ENCODE measurements at regions not wholly inside any gene's neighbourhood (a gene's known extent, or its start where the extent isn't known, plus 50 kb on each side); places are given as distances from the start of the nearest gene placed in this dataset.

- TF ChIP-seq ZBTB33 (IDR thresholded peaks at IDR 0.05) (no peak), MAX (IDR thresholded peaks at IDR 0.05) (no peak)
Measured at GRCh38 chr20:24138196-24138857, 149.7 kb upstream of the GGTLC1 start (continued).

GRCh38 chr20:24136659-24137246, 148.2 kb upstream of the GGTLC1 start:
- no peaks in the 10 kb centered on the region for H3K36me3 ChIP-seq (ENCODE audit: control insufficient read depth in 4 of 4, insufficient read depth in 3 of 4, low read depth in 1 of 4, low read length in 3 of 4)
- H3K4me1 ChIP-seq (ENCODE audit: control insufficient read depth in 4 of 4, insufficient read depth in 4 of 4, low read length in 3 of 4), result no peaks in the 10 kb centered on the region
- TF ChIP-seq RAD21 (IDR thresholded peaks at IDR 0.05), result no peak
- no peak for TF ChIP-seq ATF3 (IDR thresholded peaks at IDR 0.05)
- TF ChIP-seq ZBTB33 (IDR thresholded peaks at IDR 0.05), result no peak
- no peak for TF ChIP-seq NR2F2 (IDR thresholded peaks at IDR 0.05)
- no peak for TF ChIP-seq HNF4A (conservative IDR thresholded peaks at IDR 0.05)
- TF ChIP-seq MAX (IDR thresholded peaks at IDR 0.05), result no peak
- TF ChIP-seq EGR1 (IDR thresholded peaks at IDR 0.05; ENCODE audit: low read depth in 2 of 2), result no peak
- no peak for TF ChIP-seq TAF1 (conservative IDR thresholded peaks at IDR 0.05)
- no peak for TF ChIP-seq FOXA1 (IDR thresholded peaks at IDR 0.05)
- no peak for TF ChIP-seq GABPA (IDR thresholded peaks at IDR 0.05 in 1 of 2, conservative IDR thresholded peaks at IDR 0.05 in 1 of 2)
- no peaks in the 10 kb centered on the region for H3K27me3 ChIP-seq (ENCODE audit: control insufficient read depth in 4 of 4, insufficient read depth in 4 of 4, low read length in 3 of 4)
- no peak overlapping the region for H3K27ac ChIP-seq (ENCODE audit: low read depth in 1 of 2, low read length in 2 of 2)
- 88% methylated on average over 2 of the region's 2 CpGs for WGBS
- H3K4me3 ChIP-seq (ENCODE audit: low read depth in 1 of 3, low read length in 3 of 3), result no peak overlapping the region
- no peak overlapping the region for H3K9ac ChIP-seq (ENCODE audit: low read depth in 1 of 2, low read length in 2 of 2)
- peaks cover 4 to 8% (median 4%) of the 10 kb centered on the region in 4 donors for H3K9me3 ChIP-seq (ENCODE audit: control insufficient read depth in 4 of 4, low read length in 3 of 4)
- DNase-seq (ENCODE audit: low spot score), result no peak

- H3K4me3 ChIP-seq (ENCODE audit: low read depth in 1 of 3, low read length in 3 of 3), result no peak overlapping the region
- no peaks in the 10 kb centered on the region for H3K36me3 ChIP-seq (ENCODE audit: control insufficient read depth in 4 of 4, insufficient read depth in 3 of 4, low read depth in 1 of 4, low read length in 3 of 4)
- no peak overlapping the region for H3K27ac ChIP-seq (ENCODE audit: low read depth in 1 of 2, low read length in 2 of 2)
- H3K9ac ChIP-seq (ENCODE audit: low read depth in 1 of 2, low read length in 2 of 2), result no peak overlapping the region
- no peak for TF ChIP-seq RXRA (IDR thresholded peaks at IDR 0.05)
- TF ChIP-seq EGR1 (IDR thresholded peaks at IDR 0.05; ENCODE audit: low read depth in 2 of 2), result no peak
- TF ChIP-seq ZBTB33 (IDR thresholded peaks at IDR 0.05), result no peak
- no peak for TF ChIP-seq CTCF (IDR thresholded peaks at IDR 0.05; ENCODE audit: low read depth, low read length, missing input control)
- no peak for TF ChIP-seq RAD21 (IDR thresholded peaks at IDR 0.05)
- TF ChIP-seq FOXA2 (IDR thresholded peaks at IDR 0.05), result no peak
- no peak for TF ChIP-seq SP1 (IDR thresholded peaks at IDR 0.05)
- no peak for TF ChIP-seq NR2F2 (IDR thresholded peaks at IDR 0.05)
- no peaks in the 10 kb centered on the region for H3K4me1 ChIP-seq (ENCODE audit: control insufficient read depth in 4 of 4, insufficient read depth in 4 of 4, low read length in 3 of 4)
- peaks cover 0 to under 1% (median 0%) of the 10 kb centered on the region in 4 donors for H3K9me3 ChIP-seq (ENCODE audit: control insufficient read depth in 4 of 4, low read length in 3 of 4)
- no peak for DNase-seq (ENCODE audit: low spot score)
- H3K27me3 ChIP-seq (ENCODE audit: control insufficient read depth in 4 of 4, insufficient read depth in 4 of 4, low read length in 3 of 4), result no peaks in the 10 kb centered on the region
- 88% methylated on average over 12 of the region's 12 CpGs for WGBS
Measured at GRCh38 chr20:24135781-24136180, 147.2 kb upstream of the GGTLC1 start.
